Prostate gland (tissue), 2 donors: ENCODE measurements at regions not wholly inside any gene's neighbourhood (a gene's known extent, or its start where the extent isn't known, plus 50 kb on each side); places are given as distances from the start of the nearest gene placed in this dataset.

Source experiments
- POLR2A ChIP-seq: fragments of 450-650 bp; IDR thresholded peaks from one replicate; pipeline ENCODE4 v1.6.1; 2016; ENCODE audit warnings: antibody characterized with exemption, mild to moderate bottlenecking
- TF ChIP-seq, protein P1 (sequence below), 4 experiments: fragments of 200-600 bp in 2 of 4; fragments of 450-650 bp in 2 of 4; sonication (generic) in 2 of 4; IDR thresholded peaks; 1 replicate in 3 of 4; 2 replicates in 1 of 4; pipeline ENCODE4 v1.5.1; 2016 to 2019; ENCODE audit warnings: antibody characterized with exemption in 4 of 4, mild to moderate bottlenecking in 2 of 4, moderate library complexity in 2 of 4

DNA sequence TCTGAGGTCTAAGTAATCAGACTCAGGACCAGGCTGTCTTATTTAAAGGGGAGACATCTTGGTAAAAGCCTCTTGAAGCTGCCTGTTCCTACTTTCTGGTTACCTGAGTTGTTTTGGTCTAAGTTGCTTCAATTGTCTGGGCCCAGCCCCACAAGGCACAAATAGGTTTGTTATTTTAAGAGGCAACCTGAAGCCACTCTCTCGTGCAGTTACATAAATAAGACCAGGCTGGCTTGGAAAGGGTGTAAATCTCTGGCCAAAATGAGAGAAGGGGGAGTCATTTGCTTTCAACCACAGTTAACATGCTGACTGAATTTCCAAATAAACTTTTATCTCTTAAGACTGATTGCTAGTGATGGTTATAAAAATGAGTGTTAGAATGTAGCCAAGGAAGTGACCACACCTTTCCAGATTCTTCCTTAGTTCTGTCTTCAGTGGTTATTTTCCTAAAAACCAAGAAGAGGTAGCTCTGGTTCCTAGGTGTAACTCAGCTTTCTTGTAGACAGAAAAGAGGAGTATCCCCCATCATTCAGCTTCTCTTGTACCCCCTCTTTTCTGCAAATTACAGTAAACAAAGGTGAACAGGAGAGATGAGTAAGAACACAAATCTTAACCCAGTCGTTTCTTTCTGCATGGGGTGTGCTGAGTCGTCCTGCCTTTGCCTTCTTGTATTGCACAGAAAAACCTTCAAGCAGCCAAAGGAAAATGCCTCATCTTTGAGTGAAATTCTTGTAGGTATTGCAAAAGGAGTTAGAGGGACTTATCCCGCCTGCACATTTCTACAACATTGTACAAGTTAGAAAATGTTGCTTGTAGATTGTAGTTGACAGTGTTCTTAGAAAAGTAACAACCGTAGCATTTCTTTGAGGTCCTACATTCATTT lies 161.5 kb upstream of the NT5C1B start:
- TF ChIP-seq, protein P1, sequence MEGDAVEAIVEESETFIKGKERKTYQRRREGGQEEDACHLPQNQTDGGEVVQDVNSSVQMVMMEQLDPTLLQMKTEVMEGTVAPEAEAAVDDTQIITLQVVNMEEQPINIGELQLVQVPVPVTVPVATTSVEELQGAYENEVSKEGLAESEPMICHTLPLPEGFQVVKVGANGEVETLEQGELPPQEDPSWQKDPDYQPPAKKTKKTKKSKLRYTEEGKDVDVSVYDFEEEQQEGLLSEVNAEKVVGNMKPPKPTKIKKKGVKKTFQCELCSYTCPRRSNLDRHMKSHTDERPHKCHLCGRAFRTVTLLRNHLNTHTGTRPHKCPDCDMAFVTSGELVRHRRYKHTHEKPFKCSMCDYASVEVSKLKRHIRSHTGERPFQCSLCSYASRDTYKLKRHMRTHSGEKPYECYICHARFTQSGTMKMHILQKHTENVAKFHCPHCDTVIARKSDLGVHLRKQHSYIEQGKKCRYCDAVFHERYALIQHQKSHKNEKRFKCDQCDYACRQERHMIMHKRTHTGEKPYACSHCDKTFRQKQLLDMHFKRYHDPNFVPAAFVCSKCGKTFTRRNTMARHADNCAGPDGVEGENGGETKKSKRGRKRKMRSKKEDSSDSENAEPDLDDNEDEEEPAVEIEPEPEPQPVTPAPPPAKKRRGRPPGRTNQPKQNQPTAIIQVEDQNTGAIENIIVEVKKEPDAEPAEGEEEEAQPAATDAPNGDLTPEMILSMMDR (IDR thresholded peaks at IDR 0.05), result no peak
- no peak for TF ChIP-seq POLR2A
